ENCODE measurements at regions not wholly inside any gene's neighbourhood (a gene's known extent, or its start where the extent isn't known, plus 50 kb on each side); places are given as distances from the start of the nearest gene placed in this dataset.

GRCh38 chr2:208545403-208546042, 138.9 kb downstream of the PTH2R start:
- 45% methylated on average over 4 of the region's 4 CpGs for whole genome bisulfite sequencing (ENCODE audit: insufficient coverage)
- Histone ChIP-seq H3K79me2 (ENCODE audit: control insufficient read depth, insufficient read depth, low read length) (no peaks in the 10 kb centered on the region), H3K27ac (ENCODE audit: low read length in 2 of 2) (no peak overlapping the region), H3K9me3 (ENCODE audit: control extremely low read depth in 1 of 3, control insufficient read depth in 2 of 3, insufficient read depth in 1 of 3, low read length in 2 of 3) (no peaks in the 10 kb centered on the region), H3K4me2 (replicated peaks; ENCODE audit: low read depth, low read length, poor library complexity, severe bottlenecking) (no peak overlapping the region), H3K4me3 (ENCODE audit: control extremely low read depth in 1 of 5, extremely low read depth in 1 of 5, insufficient read depth in 1 of 5, low read depth in 2 of 5, low read length in 4 of 5) (no peak overlapping the region), H3K36me3 (replicated peaks in 1 of 2; ENCODE audit: control extremely low read depth in 1 of 2, control insufficient read depth in 1 of 2, extremely low read depth in 1 of 2, insufficient read depth in 2 of 2, low read length in 1 of 2) (no peaks in the 10 kb centered on the region), H3K9ac (ENCODE audit: low read length) (no peak overlapping the region), H3K4me1 (ENCODE audit: control insufficient read depth in 2 of 2, insufficient read depth in 2 of 2, low read length in 2 of 2) (no peaks in the 10 kb centered on the region), H2AFZ (ENCODE audit: insufficient read depth, low read depth, low read length, poor library complexity, severe bottlenecking) (no peak overlapping the region), H4K20me1 (ENCODE audit: control insufficient read depth, insufficient read depth, low read length, poor library complexity, severe bottlenecking) (no peaks in the 10 kb centered on the region), H3K27me3 (replicated peaks in 1 of 4; ENCODE audit: control extremely low read depth in 1 of 4, control insufficient read depth in 3 of 4, insufficient read depth in 4 of 4, low read length in 3 of 4) (no peaks in the 10 kb centered on the region)
- Mint-ChIP-seq H3K4me3 (no peak overlapping the region), H3K9me3 (ENCODE audit: insufficient read depth) (no peaks in the 10 kb centered on the region), H3K27ac (no peak overlapping the region), H3K27me3 (no peaks in the 10 kb centered on the region), H3K4me1 (no peaks in the 10 kb centered on the region)
- POLR2A ChIA-PET, result no interaction called here
- ATAC-seq (ENCODE audit: low read depth), result no peak
- intact Hi-C loops (cut with micrococcal nuclease), result no loop called here
- TF ChIP-seq EZH2 (IDR thresholded peaks at IDR 0.05; ENCODE audit: borderline replicate concordance, insufficient read depth, low read depth, low read length, poor library complexity, severe bottlenecking) (no peak), CTCF (IDR thresholded peaks at IDR 0.05) (no peak)
- CTCF ChIA-PET, result no interaction called here
- no peak for DNase-seq

GRCh38 chr2:208546107-208546506, 139.5 kb downstream of the PTH2R start:
- POLR2A ChIA-PET, result no interaction called here
- DNase-seq (no peak), ATAC-seq (ENCODE audit: low read depth) (no peak)
- no peaks in the 10 kb centered on the region for H3K9me3 Mint-ChIP-seq (ENCODE audit: insufficient read depth)
- Histone ChIP-seq H2AFZ (ENCODE audit: insufficient read depth, low read depth, low read length, poor library complexity, severe bottlenecking) (no peak overlapping the region), H3K4me1 (ENCODE audit: control insufficient read depth in 2 of 2, insufficient read depth in 2 of 2, low read length in 2 of 2) (no peaks in the 10 kb centered on the region), H3K36me3 (replicated peaks in 1 of 2; ENCODE audit: control extremely low read depth in 1 of 2, control insufficient read depth in 1 of 2, extremely low read depth in 1 of 2, insufficient read depth in 2 of 2, low read length in 1 of 2) (no peaks in the 10 kb centered on the region), H3K79me2 (ENCODE audit: control insufficient read depth, insufficient read depth, low read length) (no peaks in the 10 kb centered on the region), H4K20me1 (ENCODE audit: control insufficient read depth, insufficient read depth, low read length, poor library complexity, severe bottlenecking) (no peaks in the 10 kb centered on the region), H3K4me2 (replicated peaks; ENCODE audit: low read depth, low read length, poor library complexity, severe bottlenecking) (no peak overlapping the region), H3K9me3 (ENCODE audit: control extremely low read depth in 1 of 3, control insufficient read depth in 2 of 3, insufficient read depth in 1 of 3, low read length in 2 of 3) (no peaks in the 10 kb centered on the region), H3K27me3 (replicated peaks in 1 of 4; ENCODE audit: control extremely low read depth in 1 of 4, control insufficient read depth in 3 of 4, insufficient read depth in 4 of 4, low read length in 3 of 4) (no peaks in the 10 kb centered on the region), H3K4me3 (ENCODE audit: control extremely low read depth in 1 of 5, extremely low read depth in 1 of 5, insufficient read depth in 1 of 5, low read depth in 2 of 5, low read length in 4 of 5) (no peak overlapping the region), H3K9ac (ENCODE audit: low read length) (no peak overlapping the region), H3K27ac (ENCODE audit: low read length in 2 of 2) (no peak overlapping the region)
- H3K4me1 Mint-ChIP-seq, result no peaks in the 10 kb centered on the region
- H3K27me3 Mint-ChIP-seq, result no peaks in the 10 kb centered on the region
- H3K4me3 Mint-ChIP-seq, result no peak overlapping the region
- CTCF ChIA-PET, result no interaction called here
- no peak for TF ChIP-seq CTCF (IDR thresholded peaks at IDR 0.05)
- no peak for TF ChIP-seq EZH2 (IDR thresholded peaks at IDR 0.05; ENCODE audit: borderline replicate concordance, insufficient read depth, low read depth, low read length, poor library complexity, severe bottlenecking)
- WGBS (ENCODE audit: insufficient coverage), result no CpG with 5 or more reads among the region's 1 CpG
- no peak overlapping the region for H3K27ac Mint-ChIP-seq
- intact Hi-C loops (cut with micrococcal nuclease), result no loop called here
